ENCODE measurements at regions not wholly inside any gene's neighbourhood (a gene's known extent, or its start where the extent isn't known, plus 50 kb on each side); places are given as distances from the start of the nearest gene placed in this dataset.

DNA sequence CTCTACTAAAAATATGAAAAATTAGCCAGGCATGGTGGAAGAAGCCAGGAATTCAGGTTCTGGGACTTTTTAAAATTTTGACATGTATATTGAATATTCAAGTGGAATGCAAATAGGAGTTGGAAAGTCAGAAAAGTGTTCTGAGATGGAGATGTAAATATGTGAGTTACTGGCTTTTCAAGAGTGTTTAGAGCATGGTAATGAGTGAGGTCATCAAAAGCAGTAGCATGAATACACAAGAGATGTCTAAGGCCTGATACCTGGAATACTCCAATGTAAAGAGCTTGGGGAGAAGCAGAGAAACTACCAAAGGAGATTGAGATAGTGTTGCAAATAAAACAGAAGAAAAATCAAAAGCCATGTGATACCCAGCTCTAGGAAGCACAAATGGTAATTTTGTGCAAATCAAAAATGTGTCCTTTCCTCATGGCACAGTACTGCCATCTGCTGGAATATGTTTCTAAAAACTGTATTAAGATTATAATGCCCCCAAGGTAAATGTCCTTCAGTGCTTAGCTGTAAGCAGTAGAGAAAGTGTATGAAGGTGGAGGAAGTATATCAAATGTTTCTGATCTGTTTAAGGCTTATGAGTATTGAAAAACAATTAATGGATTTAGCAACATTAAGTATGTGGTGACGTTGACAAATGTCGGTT is 908.4 kb downstream of the KCNJ18 start:
- no peak for TF ChIP-seq SP1 (IDR thresholded peaks at IDR 0.05; ENCODE audit: low read depth)
- TF ChIP-seq, protein P1, sequence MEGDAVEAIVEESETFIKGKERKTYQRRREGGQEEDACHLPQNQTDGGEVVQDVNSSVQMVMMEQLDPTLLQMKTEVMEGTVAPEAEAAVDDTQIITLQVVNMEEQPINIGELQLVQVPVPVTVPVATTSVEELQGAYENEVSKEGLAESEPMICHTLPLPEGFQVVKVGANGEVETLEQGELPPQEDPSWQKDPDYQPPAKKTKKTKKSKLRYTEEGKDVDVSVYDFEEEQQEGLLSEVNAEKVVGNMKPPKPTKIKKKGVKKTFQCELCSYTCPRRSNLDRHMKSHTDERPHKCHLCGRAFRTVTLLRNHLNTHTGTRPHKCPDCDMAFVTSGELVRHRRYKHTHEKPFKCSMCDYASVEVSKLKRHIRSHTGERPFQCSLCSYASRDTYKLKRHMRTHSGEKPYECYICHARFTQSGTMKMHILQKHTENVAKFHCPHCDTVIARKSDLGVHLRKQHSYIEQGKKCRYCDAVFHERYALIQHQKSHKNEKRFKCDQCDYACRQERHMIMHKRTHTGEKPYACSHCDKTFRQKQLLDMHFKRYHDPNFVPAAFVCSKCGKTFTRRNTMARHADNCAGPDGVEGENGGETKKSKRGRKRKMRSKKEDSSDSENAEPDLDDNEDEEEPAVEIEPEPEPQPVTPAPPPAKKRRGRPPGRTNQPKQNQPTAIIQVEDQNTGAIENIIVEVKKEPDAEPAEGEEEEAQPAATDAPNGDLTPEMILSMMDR (IDR thresholded peaks at IDR 0.05 in 2 of 3, conservative IDR thresholded peaks at IDR 0.05 in 1 of 3; ENCODE audit: borderline replicate concordance in 1 of 3, insufficient read depth in 1 of 3, low read depth in 2 of 3, low read length in 2 of 3), result peak in 1 of 3 experiments; percentile 41; a peak in 1 of 6 replicates
- TF ChIP-seq JUND (IDR thresholded peaks at IDR 0.05), result no peak
- TF ChIP-seq ZNF274 (IDR thresholded peaks at IDR 0.05; ENCODE audit: low read depth, low read length), result no peak
- TF ChIP-seq POLR2A (IDR thresholded peaks at IDR 0.05; ENCODE audit: borderline replicate concordance, extremely low read depth, insufficient read depth, insufficient read length), result no peak
- TF ChIP-seq RAD21 (IDR thresholded peaks at IDR 0.05; ENCODE audit: low read depth), result no peak
- TF ChIP-seq POLR2AphosphoS5 (IDR thresholded peaks at IDR 0.05; ENCODE audit: low read depth, low read length), result no peak
- TF ChIP-seq, protein P2, sequence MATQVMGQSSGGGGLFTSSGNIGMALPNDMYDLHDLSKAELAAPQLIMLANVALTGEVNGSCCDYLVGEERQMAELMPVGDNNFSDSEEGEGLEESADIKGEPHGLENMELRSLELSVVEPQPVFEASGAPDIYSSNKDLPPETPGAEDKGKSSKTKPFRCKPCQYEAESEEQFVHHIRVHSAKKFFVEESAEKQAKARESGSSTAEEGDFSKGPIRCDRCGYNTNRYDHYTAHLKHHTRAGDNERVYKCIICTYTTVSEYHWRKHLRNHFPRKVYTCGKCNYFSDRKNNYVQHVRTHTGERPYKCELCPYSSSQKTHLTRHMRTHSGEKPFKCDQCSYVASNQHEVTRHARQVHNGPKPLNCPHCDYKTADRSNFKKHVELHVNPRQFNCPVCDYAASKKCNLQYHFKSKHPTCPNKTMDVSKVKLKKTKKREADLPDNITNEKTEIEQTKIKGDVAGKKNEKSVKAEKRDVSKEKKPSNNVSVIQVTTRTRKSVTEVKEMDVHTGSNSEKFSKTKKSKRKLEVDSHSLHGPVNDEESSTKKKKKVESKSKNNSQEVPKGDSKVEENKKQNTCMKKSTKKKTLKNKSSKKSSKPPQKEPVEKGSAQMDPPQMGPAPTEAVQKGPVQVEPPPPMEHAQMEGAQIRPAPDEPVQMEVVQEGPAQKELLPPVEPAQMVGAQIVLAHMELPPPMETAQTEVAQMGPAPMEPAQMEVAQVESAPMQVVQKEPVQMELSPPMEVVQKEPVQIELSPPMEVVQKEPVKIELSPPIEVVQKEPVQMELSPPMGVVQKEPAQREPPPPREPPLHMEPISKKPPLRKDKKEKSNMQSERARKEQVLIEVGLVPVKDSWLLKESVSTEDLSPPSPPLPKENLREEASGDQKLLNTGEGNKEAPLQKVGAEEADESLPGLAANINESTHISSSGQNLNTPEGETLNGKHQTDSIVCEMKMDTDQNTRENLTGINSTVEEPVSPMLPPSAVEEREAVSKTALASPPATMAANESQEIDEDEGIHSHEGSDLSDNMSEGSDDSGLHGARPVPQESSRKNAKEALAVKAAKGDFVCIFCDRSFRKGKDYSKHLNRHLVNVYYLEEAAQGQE (IDR thresholded peaks at IDR 0.05; ENCODE audit: low read depth), result no peak
- TF ChIP-seq, protein P3, sequence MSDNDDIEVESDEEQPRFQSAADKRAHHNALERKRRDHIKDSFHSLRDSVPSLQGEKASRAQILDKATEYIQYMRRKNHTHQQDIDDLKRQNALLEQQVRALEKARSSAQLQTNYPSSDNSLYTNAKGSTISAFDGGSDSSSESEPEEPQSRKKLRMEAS (IDR thresholded peaks at IDR 0.05), result no peak
- TF ChIP-seq EZH2 (IDR thresholded peaks at IDR 0.05), result no peak
- no peak for TF ChIP-seq TCF7L2 (IDR thresholded peaks at IDR 0.05; ENCODE audit: borderline replicate concordance, extremely low read depth, insufficient read depth, insufficient read length)

Measured in HCT116 (cell line).